ENCODE measurements at regions not wholly inside any gene's neighbourhood (a gene's known extent, or its start where the extent isn't known, plus 50 kb on each side); places are given as distances from the start of the nearest gene placed in this dataset.

- CTCF ChIA-PET = no interaction called here
Observed at GRCh38 chr17:71068408-71068750, 899.0 kb downstream of the KCNJ2 start.

More at GRCh38 chr17:71068408-71068750, 899.0 kb downstream of the KCNJ2 start:
- BruUV-seq (replicated peaks) = no TSS peak
- no peaks in the 10 kb centered on the region for H3K27me3 ChIP-seq (ENCODE audit: control insufficient read depth in 2 of 2, insufficient read depth in 2 of 2, low read length in 2 of 2)
- FAIRE-seq = no peak
- no peaks in the 10 kb centered on the region for H3K9me1 ChIP-seq (replicated peaks; ENCODE audit: control insufficient read depth, extremely low read depth, insufficient read depth, low read length)
- H2AFZ ChIP-seq (ENCODE audit: low read depth, low read length) = no peak overlapping the region
- H3K36me3 ChIP-seq (ENCODE audit: control insufficient read depth in 2 of 2, extremely low read depth in 1 of 2, insufficient read depth in 2 of 2, low read length in 2 of 2) = no peaks in the 10 kb centered on the region
- POLR2A ChIA-PET = no interaction called here
- H3K4me3 ChIP-seq (replicated peaks in 1 of 3; ENCODE audit: insufficient read depth in 1 of 3, low read depth in 1 of 3, low read length in 3 of 3) = no peak overlapping the region
- no peaks in the 10 kb centered on the region for H3K79me2 ChIP-seq (ENCODE audit: control insufficient read depth, insufficient read depth, low read length)
- no peaks in the 10 kb centered on the region for H3K4me1 ChIP-seq (ENCODE audit: control insufficient read depth, extremely low read depth, insufficient read depth, low read length)
- dilution Hi-C loops (cut with MboI; ENCODE audit: extremely low pct_ligation_motif_present, low sequenced_read_pairs) (no loop called here), intact Hi-C loops (cut with micrococcal nuclease) (no loop called here)
- TF ChIP-seq FOS (IDR thresholded peaks at IDR 0.05; ENCODE audit: borderline replicate concordance, insufficient read depth, low read length) (no peak), EZH2 (IDR thresholded peaks at IDR 0.05; ENCODE audit: borderline replicate concordance, low read depth, low read length, severe bottlenecking) (no peak), POLR2A (IDR thresholded peaks at IDR 0.05; ENCODE audit: low read depth, low read length) (no peak), POLR2AphosphoS5 (IDR thresholded peaks at IDR 0.05; ENCODE audit: insufficient read depth, low read depth, low read length) (no peak), CTCF (IDR thresholded peaks at IDR 0.05; ENCODE audit: extremely low read depth in 1 of 2, insufficient read depth in 1 of 2, low read depth in 1 of 2, low read length in 2 of 2) (no peak), GATA2 (IDR thresholded peaks at IDR 0.05; ENCODE audit: insufficient read depth, insufficient read length, low read depth, low read length) (no peak), JUN (IDR thresholded peaks at IDR 0.05; ENCODE audit: borderline replicate concordance, insufficient read depth, insufficient read length, low read depth) (no peak), MYC (IDR thresholded peaks at IDR 0.05; ENCODE audit: low read depth, low read length) (no peak)
- TF ChIP-seq, protein P1, sequence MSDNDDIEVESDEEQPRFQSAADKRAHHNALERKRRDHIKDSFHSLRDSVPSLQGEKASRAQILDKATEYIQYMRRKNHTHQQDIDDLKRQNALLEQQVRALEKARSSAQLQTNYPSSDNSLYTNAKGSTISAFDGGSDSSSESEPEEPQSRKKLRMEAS (IDR thresholded peaks at IDR 0.05; ENCODE audit: insufficient read depth, insufficient read length) = no peak
- H3K4me2 ChIP-seq (ENCODE audit: insufficient read depth, low read length) = no peak overlapping the region
- no peaks in the 10 kb centered on the region for H4K20me1 ChIP-seq (replicated peaks; ENCODE audit: control insufficient read depth, extremely low read depth, insufficient read depth, low read length)
- no peak for DNase-seq (ENCODE audit: low read depth, low spot score)
- H3K27ac ChIP-seq (ENCODE audit: insufficient read depth, low read depth, low read length) = no peak overlapping the region
- H3K9ac ChIP-seq (replicated peaks; ENCODE audit: extremely low read depth, insufficient read depth, low read length) = no peak overlapping the region
- peaks cover 3% of the 10 kb centered on the region for H3K9me3 ChIP-seq (replicated peaks; ENCODE audit: control insufficient read depth, insufficient read depth, low read length)

Measured in endothelial cell of umbilical vein (primary cell).